HG03103 (cell line): ENCODE measurements at regions not wholly inside any gene's neighbourhood (a gene's known extent, or its start where the extent isn't known, plus 50 kb on each side); places are given as distances from the start of the nearest gene placed in this dataset.

Experiments used
- ATAC-seq: cut with Tn5 transposase; IDR thresholded peaks from one replicate; pipeline ENCODE4 v1.9.1; 2021; ENCODE audit warnings: low read depth; ENCODE audit not compliant: unreplicated experiment

- ATAC-seq, result no peak
These were observed 184.9 kb upstream of the LPP start for GRCh38 chr3:187968883-187969580.

GRCh38 chr3:187969581-187969950 lies 184.4 kb upstream of the LPP start:
- no peak for ATAC-seq

GRCh38 chr3:187970106-187970505 lies 183.9 kb upstream of the LPP start:
- ATAC-seq, result no peak

GRCh38 chr3:187971629-187972028 lies 182.3 kb upstream of the LPP start:
- ATAC-seq, result no peak

- no peak for ATAC-seq
These were observed 181.5 kb upstream of the LPP start for GRCh38 chr3:187972454-187972853.

GRCh38 chr3:187973977-187974870 lies 179.7 kb upstream of the LPP start:
- no peak for ATAC-seq

- ATAC-seq, result no peak
These were observed 179.1 kb upstream of the LPP start for GRCh38 chr3:187974871-187975271.

GRCh38 chr3:187975561-187976364 lies 178.2 kb upstream of the LPP start:
- ATAC-seq, result no peak

GRCh38 chr3:187976365-187976900 lies 177.5 kb upstream of the LPP start:
- no peak for ATAC-seq

GRCh38 chr3:187977659-187978058 lies 176.3 kb upstream of the LPP start:
- ATAC-seq, result no peak

- no peak for ATAC-seq
These were observed 175.4 kb upstream of the LPP start for GRCh38 chr3:187978433-187979011.

GRCh38 chr3:187979564-187979963 lies 174.4 kb upstream of the LPP start:
- ATAC-seq, result no peak

GRCh38 chr3:187980861-187981260 lies 173.1 kb upstream of the LPP start:
- no peak for ATAC-seq

GRCh38 chr3:187982142-187982541 lies 171.8 kb upstream of the LPP start:
- ATAC-seq, result no peak

- ATAC-seq, result no peak
These were observed 170.4 kb upstream of the LPP start for GRCh38 chr3:187983484-187984124.

- no peak for ATAC-seq
These were observed 168.3 kb upstream of the LPP start for GRCh38 chr3:187985647-187986046.

- ATAC-seq, result no peak
These were observed 167.4 kb upstream of the LPP start for GRCh38 chr3:187986514-187986934.

- no peak for ATAC-seq
These were observed 166.8 kb upstream of the LPP start for GRCh38 chr3:187987187-187987586.

- no peak for ATAC-seq
These were observed 166.0 kb upstream of the LPP start for GRCh38 chr3:187987924-187988323.

GRCh38 chr3:187989575-187990153 lies 164.3 kb upstream of the LPP start:
- no peak for ATAC-seq
